ENCODE measurements at regions not wholly inside any gene's neighbourhood (a gene's known extent, or its start where the extent isn't known, plus 50 kb on each side); places are given as distances from the start of the nearest gene placed in this dataset.

- Histone ChIP-seq H2BK15ac (ENCODE audit: low read length) (no peak overlapping the region), H3K56ac (replicated peaks; ENCODE audit: insufficient read length, low read depth, low read length) (no peak overlapping the region), H2BK120ac (replicated peaks; ENCODE audit: low read depth, low read length) (no peak overlapping the region), H3K4ac (replicated peaks; ENCODE audit: insufficient read length, low read depth, low read length) (no peak overlapping the region), H3K36me3 (ENCODE audit: control insufficient read depth in 2 of 4, insufficient read depth in 4 of 4, low read length in 3 of 4) (no peaks in the 10 kb centered on the region; a peak in 1 of 8 replicates), H3K23me2 (ENCODE audit: low read depth, low read length) (no peaks in the 10 kb centered on the region), H3K9me3 (ENCODE audit: insufficient read depth in 2 of 2, low read depth in 1 of 2, low read length in 1 of 2) (no peaks in the 10 kb centered on the region; a peak in 1 of 4 replicates), H3K79me1 (ENCODE audit: low read depth, low read length) (no peaks in the 10 kb centered on the region), H3K4me2 (ENCODE audit: insufficient read depth in 1 of 2, low read depth in 2 of 2, low read length in 2 of 2) (no peak overlapping the region), H2BK20ac (ENCODE audit: low read length) (no peak overlapping the region), H3K14ac (ENCODE audit: insufficient read length) (no peak overlapping the region), H3K27ac (ENCODE audit: low read depth, low read length) (no peak overlapping the region), H3K79me2 (ENCODE audit: control insufficient read depth in 1 of 2, insufficient read depth in 2 of 2, low read length in 2 of 2) (no peaks in the 10 kb centered on the region), H3K27me3 (replicated peaks in 1 of 4; ENCODE audit: control insufficient read depth in 3 of 4, extremely low read depth in 1 of 4, insufficient read depth in 3 of 4, low read length in 3 of 4) (no peaks in the 10 kb centered on the region), H3K4me1 (replicated peaks in 1 of 4; ENCODE audit: control insufficient read depth in 3 of 4, insufficient read depth in 4 of 4, low read length in 3 of 4) (peaks cover 1 to 13% (median 3%) of the 10 kb centered on the region in 4 experiments; a peak in 5 of 7 replicates), H2AFZ (ENCODE audit: low read length) (no peak overlapping the region), H3K18ac (ENCODE audit: extremely low read depth, low read length) (no peak overlapping the region), H4K5ac (ENCODE audit: insufficient read length, low read depth, low read length) (no peak overlapping the region), H4K91ac (replicated peaks; ENCODE audit: insufficient read length, low read length) (no peak overlapping the region), H4K20me1 (replicated peaks in 1 of 2; ENCODE audit: control insufficient read depth in 1 of 2, insufficient read depth in 2 of 2, low read length in 2 of 2) (no peaks in the 10 kb centered on the region), H3K4me3 (ENCODE audit: extremely low read depth in 1 of 4, insufficient read depth in 2 of 4, low read depth in 3 of 4, low read length in 4 of 4) (no peak overlapping the region), H3K23ac (ENCODE audit: insufficient read length) (no peak overlapping the region), H2AK5ac (ENCODE audit: low read depth, low read length) (no peak overlapping the region), H2BK5ac (ENCODE audit: low read depth, low read length) (no peak overlapping the region), H3K9ac (replicated peaks in 1 of 4; ENCODE audit: extremely low read depth in 1 of 4, low read depth in 3 of 4, low read length in 3 of 4) (no peak overlapping the region), H4K8ac (ENCODE audit: extremely low read depth, insufficient read depth, low read length) (no peak overlapping the region), H2BK12ac (ENCODE audit: low read depth, low read length) (no peak overlapping the region)
- POLR2A ChIA-PET (ENCODE audit: partially characterized antibody) = interaction anchor here (1.3 kb wide), 1 partner anchor 80 kb away, joined by 4 read pairs; no protein-coding TSS in a partner anchor
- no peak for FAIRE-seq
- CTCF ChIA-PET (ENCODE audit: partially characterized antibody) = interaction anchor here (0.6 to 7.9 kb wide), 48 partner anchors 10 to 1212 kb away, joined by 3 to 49 read pairs (median 4); no protein-coding TSS in a partner anchor
- 90% methylated on average over 4 of the region's 4 CpGs; no CpG with 5 or more reads in 1 of the 2 experiments for WGBS, 2 experiments (ENCODE audit: extremely low coverage in 1 of 2, insufficient coverage in 1 of 2, insufficient read length in 1 of 2, insufficient replicate concordance in 2 of 2, low coverage in 1 of 2, low lambda C conversion rate in 2 of 2, missing lambda C conversion rate in 1 of 2)
- no peak for DNase-seq (ENCODE audit: low read depth in 1 of 2, low spot score in 2 of 2)
- no peak for TF ChIP-seq SRF (IDR thresholded peaks at IDR 0.05; ENCODE audit: low read depth, low read length)
- no peak for TF ChIP-seq E2F6 (IDR thresholded peaks at IDR 0.05)
- TF ChIP-seq TBP (IDR thresholded peaks at IDR 0.05; ENCODE audit: low read depth, low read length) = no peak
- no peak for TF ChIP-seq PHF8 (conservative IDR thresholded peaks at IDR 0.05; ENCODE audit: low read depth, low read length)
- TF ChIP-seq MAFK (IDR thresholded peaks at IDR 0.05; ENCODE audit: low read depth, low read length) = no peak
- TF ChIP-seq TEAD4 (IDR thresholded peaks at IDR 0.05; ENCODE audit: low read depth, low read length) = no peak
- no peak for TF ChIP-seq ASH2L (IDR thresholded peaks at IDR 0.05; ENCODE audit: low read length)
- no peak for TF ChIP-seq CBX5 (IDR thresholded peaks at IDR 0.05; ENCODE audit: low read depth, low read length)
- TF ChIP-seq POLR2A (IDR thresholded peaks at IDR 0.05; ENCODE audit: control extremely low read depth in 1 of 2, low read depth in 2 of 2, low read length in 2 of 2) = no peak
- no peak for TF ChIP-seq RFX5 (IDR thresholded peaks at IDR 0.05; ENCODE audit: borderline replicate concordance, low read depth, low read length)
- TF ChIP-seq GTF2F1 (IDR thresholded peaks at IDR 0.05; ENCODE audit: borderline replicate concordance, low read depth, low read length) = no peak
- no peak for TF ChIP-seq EGR1 (IDR thresholded peaks at IDR 0.05; ENCODE audit: borderline replicate concordance, low read depth, low read length)
- no peak for TF ChIP-seq HDAC2 (IDR thresholded peaks at IDR 0.05; ENCODE audit: borderline replicate concordance in 1 of 2, low read depth in 2 of 2, low read length in 2 of 2)
- no peak for TF ChIP-seq MAX (IDR thresholded peaks at IDR 0.05)
Observed at GRCh38 chr3:71874618-71875017, 89.7 kb upstream of the PROK2 start.

All from H1 (cell line).